HepG2 (cell line): ENCODE measurements at regions not wholly inside any gene's neighbourhood (a gene's known extent, or its start where the extent isn't known, plus 50 kb on each side); places are given as distances from the start of the nearest gene placed in this dataset.
"Not testable (repeated sequence)": the region's sequence is repeated elsewhere in the genome, so short reads cannot be mapped to it uniquely, and the experiment has no call there.

Experiments used
- ATAC-seq: fragments of 200-7000 bp; cut with Tn5 transposase; 3 replicates; pipeline ENCODE4 v1.9.1; 2020; ENCODE audit warnings: mild to moderate bottlenecking, moderate library complexity
- BruUV-seq: library from RNA; stranded (reverse); fragments of 400-500 nt; replicated peaks from 2 replicates; lab custom pipeline; 2021; lab: Mats Ljungman, UMichigan
- CTCF ChIA-PET: fragments of 300-600 bp; formaldehyde crosslinking; extraction: SDS; loops from one replicate; lab custom pipeline; 2021; ENCODE audit warnings: low total read pairs, inconsistent platforms, low intra/inter-chr PET ratio; lab: Yijun Ruan, JAX
- POLR2A ChIA-PET: fragments of 350-600 bp; sonication (Branson Sonifier 250); formaldehyde crosslinking; loops from one replicate; lab custom pipeline; 2020; ENCODE audit warnings: antibody characterized with exemption, inconsistent platforms; lab: Yijun Ruan, JAX
- DNase-seq: peaks from one replicate; pipeline ENCODE4 v3.0.0-alpha.2; 2015; ENCODE audit warnings: low spot score
- FAIRE-seq: peaks from 3 replicates; lab custom pipeline; 2011; peaks lifted over from hg19 to GRCh38; lab: Jason Lieb, UNC
- H2AFZ ChIP-seq: one replicate; pipeline ENCODE4 v1.6.1; 2011; ENCODE audit warnings: low read length, inconsistent platforms
- H3K27ac ChIP-seq: fragments of 300-600 bp; 3 replicates; pipeline ENCODE4 v1.8.0; 2011; ENCODE audit warnings: mixed run types, mild to moderate bottlenecking, mixed read lengths, low read length, inconsistent platforms; ENCODE audit not compliant: insufficient read depth; ENCODE audit errors: extremely low read length
- H3K27me3 ChIP-seq, 2 experiments: fragments of 200-600 bp in 1 of 2; 2 replicates in 1 of 2; 3 replicates in 1 of 2; pipeline versions ENCODE4 v1.6.0 to v1.8.0; 2011; ENCODE audit warnings: low read length in 2 of 2, mild to moderate bottlenecking in 2 of 2, moderate library complexity in 2 of 2, inconsistent platforms in 1 of 2; ENCODE audit not compliant: insufficient read depth in 2 of 2, control insufficient read depth in 1 of 2
- H3K36me3 ChIP-seq, 2 experiments: fragments of 200-600 bp in 1 of 2; replicated peaks in 1 of 2; 2 replicates in 1 of 2; 3 replicates in 1 of 2; pipeline versions ENCODE4 v1.5.1 to v1.8.0; 2011; ENCODE audit warnings: low read length in 2 of 2, inconsistent platforms in 1 of 2; ENCODE audit not compliant: insufficient read depth in 2 of 2, control insufficient read depth in 1 of 2
- H3K4me1 ChIP-seq: 2 replicates; pipeline ENCODE4 v1.5.1; 2012; ENCODE audit warnings: low read length, inconsistent platforms; ENCODE audit not compliant: insufficient read depth
- H3K4me2 ChIP-seq: 2 replicates; pipeline ENCODE4 v1.6.0; 2011; ENCODE audit warnings: low read depth, low read length, inconsistent platforms
- H3K4me3 ChIP-seq, 3 experiments: fragments of 200-600 bp in 1 of 3; sonication (generic), shearing (Covaris generic) in 1 of 3; replicated peaks in 1 of 3; 2 replicates each; pipeline ENCODE4 v1.5.1; 2011 to 2016; ENCODE audit warnings: low read length in 3 of 3, inconsistent platforms in 2 of 3, low read depth in 2 of 3, mild to moderate bottlenecking in 2 of 3, control low read depth in 1 of 3, mixed read lengths in 1 of 3; ENCODE audit not compliant: insufficient read depth in 1 of 3
- H3K79me2 ChIP-seq: one replicate; pipeline ENCODE4 v1.6.1; 2011; ENCODE audit warnings: low read length, inconsistent platforms; ENCODE audit not compliant: insufficient read depth
- H3K9ac ChIP-seq: 2 replicates; pipeline ENCODE4 v1.6.0; 2011; ENCODE audit warnings: mild to moderate bottlenecking, low read depth, low read length, inconsistent platforms; ENCODE audit not compliant: insufficient read depth
- H3K9me3 ChIP-seq: 2 replicates; pipeline ENCODE4 v1.5.1; 2012; ENCODE audit warnings: mild to moderate bottlenecking, low read length
- H4K20me1 ChIP-seq: 2 replicates; pipeline ENCODE4 v1.6.0; 2011; ENCODE audit warnings: inconsistent platforms, mild to moderate bottlenecking, low read length, moderate library complexity; ENCODE audit not compliant: insufficient read depth
- GATAD1 ChIP-seq: IDR thresholded peaks from 2 replicates; pipeline ENCODE4 v1.6.1; 2016; ENCODE audit warnings: missing genetic modification reagents, missing compliant biosample characterization
- RFX3 ChIP-seq: IDR thresholded peaks from 2 replicates; pipeline ENCODE4 v1.6.1; 2016; ENCODE audit warnings: missing biosample characterization, missing genetic modification reagents
- SOX6 ChIP-seq, 2 experiments: fragments of 450-650 bp in 1 of 2; sonication (generic) in 1 of 2; formaldehyde crosslinking in 1 of 2; IDR thresholded peaks; 2 replicates each; pipeline versions ENCODE4 v1.4.0 to v1.6.1; 2017 to 2020; ENCODE audit warnings: antibody characterized with exemption in 1 of 2, mild to moderate bottlenecking in 1 of 2, missing genetic modification reagents in 1 of 2
- ZBTB46 ChIP-seq: sonication (generic); formaldehyde crosslinking; IDR thresholded peaks from 2 replicates; pipeline ENCODE4 v1.4.0; 2020; ENCODE audit warnings: mild to moderate bottlenecking, missing genetic modification reagents, borderline replicate concordance
- ZNF766 ChIP-seq: sonication (generic); formaldehyde crosslinking; IDR thresholded peaks from 2 replicates; pipeline ENCODE4 v1.5.0; 2020; ENCODE audit warnings: missing genetic modification reagents, borderline replicate concordance
- WGBS: methylation state at CpG from one replicate; pipeline ENCODE4 v1.1.6; 2017; ENCODE audit warnings: low lambda C conversion rate; 5-methylcytosine and 5-hydroxymethylcytosine counted together
- in situ Hi-C: cut with HindIII; loops from 2 replicates; pipeline ENCODE4 v1.10.0; 2017; ENCODE audit warnings: low pct_unique_long_range_greater_than_20kb; ENCODE audit not compliant: extremely low pct_ligation_motif_present
- intact Hi-C: fragments of 100-400 bp; cut with micrococcal nuclease; formaldehyde crosslinking; loops from one replicate; pipeline ENCODE4 v1.10.0; 2022; ENCODE audit not compliant: unreplicated experiment

GRCh38 chr21:21898801-21899200, 900.6 kb downstream of the NCAM2 start:
- ATAC-seq: no peak
- DNase-seq: no peak
- 38% methylated on average over 1 of the region's 1 CpG for WGBS
- Histone ChIP-seq H3K9ac (no peak overlapping the region), H3K4me3 (no peak overlapping the region), H3K79me2 (no peaks in the 10 kb centered on the region), H3K4me1 (no peaks in the 10 kb centered on the region), H2AFZ (no peak overlapping the region), H3K4me2 (no peak overlapping the region), H3K9me3 (peaks cover 70% of the 10 kb centered on the region), H3K36me3 (no peaks in the 10 kb centered on the region), H4K20me1 (no peaks in the 10 kb centered on the region), H3K27me3 (no peaks in the 10 kb centered on the region), H3K27ac (no peak overlapping the region)
- in situ Hi-C loops (no loop called here), intact Hi-C loops (no loop called here)
- ChIA-PET POLR2A (no interaction called here), CTCF (no interaction called here)
- no peak for FAIRE-seq
- TF ChIP-seq RFX3 (CRISPR knock-in tag): no peak
- no peak for TF ChIP-seq SOX6 (IDR thresholded peaks at IDR 0.05)
- TF ChIP-seq SOX6 (CRISPR knock-in tag; IDR thresholded peaks at IDR 0.05): no peak
- no peak for TF ChIP-seq ZNF766 (CRISPR knock-in tag)
- TF ChIP-seq ZBTB46 (CRISPR knock-in tag): no peak
- TF ChIP-seq GATAD1: no peak
- no TSS peak for BruUV-seq

DNA sequence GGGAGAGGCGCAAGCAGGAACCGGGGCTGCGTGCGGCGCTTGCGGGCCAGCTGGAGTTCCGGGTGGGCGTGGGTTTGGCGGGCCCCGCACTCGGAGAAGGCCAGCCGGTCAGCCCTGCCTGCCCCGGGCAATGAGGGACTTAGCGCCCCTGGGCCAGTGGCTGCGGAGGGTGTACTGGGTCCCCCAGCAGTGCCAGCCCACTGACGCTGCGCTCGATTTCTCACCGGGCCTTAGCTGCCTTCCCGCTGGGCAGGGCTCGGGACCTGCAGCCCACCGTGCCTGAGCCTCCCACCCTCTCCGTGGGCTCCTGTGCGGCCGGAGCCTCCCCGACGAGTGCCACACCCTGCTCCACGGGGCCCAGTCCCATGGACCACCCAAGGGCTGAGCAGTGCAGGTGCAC, 904.2 kb downstream of the NCAM2 start:
- in situ Hi-C loops, H3K79me2 ChIP-seq, ATAC-seq, FAIRE-seq, intact Hi-C loops, H4K20me1 ChIP-seq, H3K9ac ChIP-seq, H3K27me3 ChIP-seq, BruUV-seq, CTCF ChIA-PET, H3K4me2 ChIP-seq, H3K36me3 ChIP-seq, H2AFZ ChIP-seq, H3K27ac ChIP-seq, H3K4me1 ChIP-seq, H3K4me3 ChIP-seq, POLR2A ChIA-PET, DNase-seq: not testable (repeated sequence)
- WGBS: no CpG with 5 or more reads among the region's 28 CpGs
- H3K9me3 ChIP-seq: peaks cover 69% of the 10 kb centered on the region
